Suprapubic skin (tissue), 4 donors: ENCODE measurements at regions not wholly inside any gene's neighbourhood (a gene's known extent, or its start where the extent isn't known, plus 50 kb on each side); places are given as distances from the start of the nearest gene placed in this dataset.

Experiments used
- DNase-seq, 2 donors: peaks; one replicate each; pipeline ENCODE4 v3.0.0-alpha.2; 2019; ENCODE audit warnings: low spot score in 2 of 2
- H3K27ac ChIP-seq: fragments of 200-600 bp; sonication (generic); one replicate; pipeline ENCODE4 v1.5.1; 2019
- H3K27me3 ChIP-seq: fragments of 200-600 bp; sonication (generic); one replicate; pipeline ENCODE4 v1.5.1; 2019
- H3K36me3 ChIP-seq: fragments of 200-600 bp; sonication (generic); one replicate; pipeline ENCODE4 v1.5.1; 2019
- H3K4me1 ChIP-seq: fragments of 200-600 bp; sonication (generic); one replicate; pipeline ENCODE4 v1.5.1; 2019
- H3K4me3 ChIP-seq: fragments of 200-600 bp; sonication (generic); one replicate; pipeline ENCODE4 v1.5.1; 2019; ENCODE audit warnings: mild to moderate bottlenecking
- H3K9me3 ChIP-seq: fragments of 200-600 bp; sonication (generic); one replicate; pipeline ENCODE4 v1.5.1; 2019
- EP300 ChIP-seq: sonication (generic); formaldehyde crosslinking; IDR thresholded peaks from one replicate; pipeline ENCODE4 v1.6.1; 2017; ENCODE audit warnings: antibody characterized with exemption
- POLR2A ChIP-seq, 2 donors: fragments of 450-650 bp; IDR thresholded peaks; one replicate each; pipeline ENCODE4 v1.6.1; 2017; ENCODE audit warnings: antibody characterized with exemption in 2 of 2, mild to moderate bottlenecking in 2 of 2, moderate library complexity in 2 of 2
- POLR2AphosphoS5 ChIP-seq, 3 donors: sonication (generic); formaldehyde crosslinking; IDR thresholded peaks; one replicate each; pipeline ENCODE4 v1.6.1; 2017; ENCODE audit warnings: antibody characterized with exemption in 3 of 3
- WGBS: methylation state at CpG from one replicate; pipeline ENCODE4 v1.1.5; 2018; 5-methylcytosine and 5-hydroxymethylcytosine counted together
- TF ChIP-seq, protein P1 (sequence below), 2 donors: fragments of 200-600 bp in 1 of 2; fragments of 450-650 bp in 1 of 2; sonication (generic) in 1 of 2; IDR thresholded peaks; one replicate each; pipeline ENCODE4 v1.5.1; 2016 to 2019; ENCODE audit warnings: antibody characterized with exemption in 2 of 2, mild to moderate bottlenecking in 1 of 2, moderate library complexity in 1 of 2

DNA sequence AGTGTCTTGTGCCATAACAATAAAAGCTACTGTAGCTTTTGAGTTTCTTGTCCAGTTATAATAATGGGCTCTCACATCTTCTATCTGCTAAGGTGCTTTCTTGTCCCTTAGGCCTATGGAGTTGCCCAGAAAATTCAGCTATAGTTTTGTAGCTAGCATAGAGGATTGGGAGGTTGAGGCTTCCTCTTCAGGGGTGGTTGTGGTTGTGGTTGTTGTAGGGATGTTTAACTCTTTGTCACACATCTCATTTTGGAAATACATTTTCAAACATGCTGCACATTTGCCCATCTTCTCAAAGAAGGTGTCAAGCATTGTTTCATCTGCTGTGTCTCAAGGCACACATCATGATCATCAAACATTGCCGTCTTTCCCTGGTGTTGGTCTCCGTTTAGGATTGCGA lies 65.0 kb downstream of the ATXN3L start:
- no peak overlapping the region for H3K4me3 ChIP-seq
- H3K27ac ChIP-seq: no peak overlapping the region
- no peaks in the 10 kb centered on the region for H3K9me3 ChIP-seq
- WGBS: 94% methylated on average over 3 of the region's 3 CpGs
- no peaks in the 10 kb centered on the region for H3K27me3 ChIP-seq
- no peak for DNase-seq
- no peaks in the 10 kb centered on the region for H3K4me1 ChIP-seq
- no peaks in the 10 kb centered on the region for H3K36me3 ChIP-seq
- TF ChIP-seq POLR2AphosphoS5 (IDR thresholded peaks at IDR 0.05) (no peak), POLR2A (IDR thresholded peaks at IDR 0.05) (no peak), EP300 (no peak)
- TF ChIP-seq, protein P1, sequence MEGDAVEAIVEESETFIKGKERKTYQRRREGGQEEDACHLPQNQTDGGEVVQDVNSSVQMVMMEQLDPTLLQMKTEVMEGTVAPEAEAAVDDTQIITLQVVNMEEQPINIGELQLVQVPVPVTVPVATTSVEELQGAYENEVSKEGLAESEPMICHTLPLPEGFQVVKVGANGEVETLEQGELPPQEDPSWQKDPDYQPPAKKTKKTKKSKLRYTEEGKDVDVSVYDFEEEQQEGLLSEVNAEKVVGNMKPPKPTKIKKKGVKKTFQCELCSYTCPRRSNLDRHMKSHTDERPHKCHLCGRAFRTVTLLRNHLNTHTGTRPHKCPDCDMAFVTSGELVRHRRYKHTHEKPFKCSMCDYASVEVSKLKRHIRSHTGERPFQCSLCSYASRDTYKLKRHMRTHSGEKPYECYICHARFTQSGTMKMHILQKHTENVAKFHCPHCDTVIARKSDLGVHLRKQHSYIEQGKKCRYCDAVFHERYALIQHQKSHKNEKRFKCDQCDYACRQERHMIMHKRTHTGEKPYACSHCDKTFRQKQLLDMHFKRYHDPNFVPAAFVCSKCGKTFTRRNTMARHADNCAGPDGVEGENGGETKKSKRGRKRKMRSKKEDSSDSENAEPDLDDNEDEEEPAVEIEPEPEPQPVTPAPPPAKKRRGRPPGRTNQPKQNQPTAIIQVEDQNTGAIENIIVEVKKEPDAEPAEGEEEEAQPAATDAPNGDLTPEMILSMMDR (IDR thresholded peaks at IDR 0.05): no peak

DNA sequence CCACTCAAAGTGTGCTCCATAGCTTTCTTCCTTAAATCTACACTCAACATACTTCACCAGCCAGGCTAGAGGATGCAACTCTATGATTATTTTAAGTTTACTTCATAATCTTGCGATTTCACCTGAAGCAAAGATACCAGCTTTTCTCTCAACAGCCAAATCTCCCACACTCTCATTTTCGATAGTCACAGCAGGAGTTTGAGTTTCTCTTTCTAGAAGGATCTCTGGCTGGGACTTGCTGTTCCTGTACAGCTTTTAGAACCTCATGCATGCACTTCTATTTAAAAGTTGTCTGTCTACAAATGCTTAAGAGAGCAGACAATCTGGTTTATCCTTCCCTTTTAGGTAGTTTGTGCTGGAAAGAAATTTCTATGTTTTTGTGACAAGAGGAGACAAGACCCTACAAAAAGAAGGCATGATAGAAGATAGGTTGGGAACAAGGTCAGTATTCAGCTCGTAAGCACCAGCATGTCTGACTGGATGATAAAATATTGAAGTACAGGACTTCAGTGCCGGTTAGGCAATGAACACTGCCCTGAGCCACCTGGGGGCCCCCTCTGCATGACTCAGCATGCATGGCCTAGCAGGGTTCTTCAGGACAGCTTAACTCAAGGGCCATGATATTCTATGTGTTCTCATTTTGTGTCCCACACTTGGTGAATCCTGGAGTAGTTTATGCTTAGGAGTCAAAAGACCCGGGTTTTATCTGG lies 65.6 kb downstream of the ATXN3L start:
- DNase-seq: no peak
- Histone ChIP-seq H3K4me1 (no peaks in the 10 kb centered on the region), H3K36me3 (no peaks in the 10 kb centered on the region), H3K4me3 (no peak overlapping the region), H3K27ac (no peak overlapping the region), H3K27me3 (no peaks in the 10 kb centered on the region), H3K9me3 (no peaks in the 10 kb centered on the region)
- TF ChIP-seq POLR2A (IDR thresholded peaks at IDR 0.05) (no peak), POLR2AphosphoS5 (IDR thresholded peaks at IDR 0.05) (no peak), EP300 (no peak)
- TF ChIP-seq, protein P1 (IDR thresholded peaks at IDR 0.05): no peak
- whole genome bisulfite sequencing: 80% methylated on average over 5 of the region's 5 CpGs

DNA sequence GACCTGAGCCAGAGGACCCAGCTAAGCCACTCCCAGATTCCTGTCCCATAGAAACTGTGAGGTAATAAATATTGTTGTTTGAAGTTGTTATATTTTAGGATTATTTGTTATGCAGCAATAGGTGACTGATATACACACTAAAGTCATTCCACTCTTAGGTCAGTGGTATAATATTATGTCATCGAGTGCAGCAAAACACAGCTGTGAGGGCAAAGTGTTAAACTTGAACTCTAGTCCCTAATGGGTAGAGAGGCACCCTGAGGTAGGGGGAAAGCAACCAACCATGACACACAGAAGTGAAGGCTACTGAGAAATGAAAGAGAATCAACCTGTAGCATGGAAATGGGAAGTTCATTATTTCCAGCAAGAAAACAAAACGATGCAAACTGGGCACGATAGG lies 66.6 kb downstream of the ATXN3L start:
- TF ChIP-seq, protein P1 (IDR thresholded peaks at IDR 0.05): no peak
- TF ChIP-seq POLR2AphosphoS5 (IDR thresholded peaks at IDR 0.05) (no peak), POLR2A (IDR thresholded peaks at IDR 0.05) (no peak), EP300 (no peak)
- 70% methylated on average over 3 of the region's 3 CpGs for WGBS
- H3K36me3 ChIP-seq: no peaks in the 10 kb centered on the region
- DNase-seq: no peak
- no peaks in the 10 kb centered on the region for H3K9me3 ChIP-seq
- H3K27ac ChIP-seq: no peak overlapping the region
- no peak overlapping the region for H3K4me3 ChIP-seq
- H3K27me3 ChIP-seq: no peaks in the 10 kb centered on the region
- no peaks in the 10 kb centered on the region for H3K4me1 ChIP-seq

DNA sequence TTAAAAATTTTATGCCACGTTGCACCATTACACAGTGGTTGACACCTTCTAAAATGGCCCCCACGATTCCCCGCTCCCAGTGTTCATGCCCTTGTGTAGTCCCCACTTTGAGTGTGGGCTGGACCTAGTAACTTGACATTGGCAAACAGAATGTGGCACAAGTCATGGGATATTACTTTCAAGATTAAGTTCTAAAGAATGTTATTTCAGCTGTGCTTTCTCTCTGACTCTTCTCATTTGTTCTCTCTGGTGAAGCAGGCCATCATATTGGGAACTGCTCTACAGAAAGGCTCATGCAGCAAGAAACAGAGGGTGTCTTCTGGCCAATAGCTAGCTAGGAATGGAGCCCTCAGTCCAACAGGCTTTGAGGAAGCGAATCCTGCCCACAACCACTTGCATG lies 67.1 kb downstream of the ATXN3L start:
- no peak for TF ChIP-seq POLR2AphosphoS5 (IDR thresholded peaks at IDR 0.05)
- no peak for TF ChIP-seq POLR2A (IDR thresholded peaks at IDR 0.05)
- TF ChIP-seq, protein P1 (IDR thresholded peaks at IDR 0.05): no peak
- TF ChIP-seq EP300: no peak
- Histone ChIP-seq H3K9me3 (no peaks in the 10 kb centered on the region), H3K27ac (no peak overlapping the region), H3K27me3 (no peaks in the 10 kb centered on the region), H3K36me3 (no peaks in the 10 kb centered on the region), H3K4me1 (no peaks in the 10 kb centered on the region), H3K4me3 (no peak overlapping the region)
- WGBS: 86% methylated on average over 4 of the region's 4 CpGs
- no peak for DNase-seq

DNA sequence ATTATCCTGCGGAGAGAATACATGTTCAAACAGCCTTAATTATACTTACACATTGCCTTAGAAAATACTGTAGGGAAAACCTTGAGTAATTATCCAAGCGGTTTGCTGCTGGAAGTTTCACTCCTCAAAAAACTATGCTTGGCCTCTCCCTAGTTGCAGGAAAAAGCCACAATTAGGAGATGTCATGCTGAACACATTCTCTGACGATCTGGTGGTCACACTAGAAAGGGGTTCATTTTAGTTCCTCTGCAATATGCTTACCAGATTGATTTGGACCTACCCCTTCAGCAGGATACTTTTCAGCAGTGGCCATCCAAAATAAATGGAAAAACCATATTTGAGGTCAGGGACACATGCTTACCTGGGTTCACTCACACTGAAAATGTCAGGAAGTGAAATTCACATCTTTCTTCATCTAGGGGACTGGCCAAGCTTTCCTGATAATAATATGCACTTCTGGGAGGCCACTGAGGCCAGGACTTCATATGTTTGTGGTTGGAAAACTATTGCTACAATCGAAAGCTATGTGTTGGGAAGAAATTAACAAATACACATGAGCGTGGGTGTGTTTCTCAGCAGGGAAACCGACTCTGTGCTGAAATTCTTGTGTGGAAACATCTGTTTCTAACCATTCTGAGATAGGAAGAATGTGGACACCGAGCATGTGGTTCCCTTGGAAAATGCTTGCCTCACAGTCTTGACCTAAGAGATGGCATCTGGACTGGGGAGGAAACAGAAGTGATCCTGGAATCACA lies 68.8 kb downstream of the ATXN3L start:
- WGBS: 58% methylated on average over 7 of the region's 7 CpGs
- no peaks in the 10 kb centered on the region for H3K27me3 ChIP-seq
- H3K4me3 ChIP-seq: no peak overlapping the region
- no peaks in the 10 kb centered on the region for H3K9me3 ChIP-seq
- H3K36me3 ChIP-seq: no peaks in the 10 kb centered on the region
- peak in 1 of 2 donors; percentile 68 for DNase-seq
- no peaks in the 10 kb centered on the region for H3K4me1 ChIP-seq
- peak overlapping the region; percentile 38 for H3K27ac ChIP-seq
- no peak for TF ChIP-seq EP300
- peak in 1 of 3 donors; percentile 67 for TF ChIP-seq POLR2AphosphoS5 (IDR thresholded peaks at IDR 0.05)
